GM12874 (cell line): ENCODE measurements at regions not wholly inside any gene's neighbourhood (a gene's known extent, or its start where the extent isn't known, plus 50 kb on each side); places are given as distances from the start of the nearest gene placed in this dataset.

ENCODE experiments used
- TF ChIP-seq, protein P1 (sequence below): IDR thresholded peaks from 2 replicates; pipeline ENCODE4 v1.5.1; 2011; ENCODE audit warnings: low read depth, mild to moderate bottlenecking, control low read depth, low read length, moderate library complexity; ENCODE audit not compliant: insufficient read depth

DNA sequence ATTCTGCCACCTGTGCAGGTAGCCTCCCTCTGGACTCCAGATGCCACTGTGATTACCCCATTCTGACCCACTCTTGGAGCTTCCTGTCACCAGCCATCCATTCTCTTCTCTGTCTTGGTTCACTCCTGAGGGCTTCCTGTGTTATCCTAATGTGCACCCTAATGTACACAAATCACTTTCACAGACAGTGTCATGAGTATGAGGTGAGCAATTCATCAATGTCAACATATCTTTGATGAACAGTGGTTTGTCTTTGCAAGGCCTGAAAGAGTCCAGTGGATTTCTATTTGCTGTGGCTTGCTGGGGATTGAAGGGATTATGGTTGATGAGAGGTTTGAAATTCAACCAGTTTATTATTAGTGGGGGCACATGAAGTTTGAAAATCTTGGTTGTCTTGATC is 63.8 kb upstream of the EEF1E1 start:
- TF ChIP-seq, protein P1, sequence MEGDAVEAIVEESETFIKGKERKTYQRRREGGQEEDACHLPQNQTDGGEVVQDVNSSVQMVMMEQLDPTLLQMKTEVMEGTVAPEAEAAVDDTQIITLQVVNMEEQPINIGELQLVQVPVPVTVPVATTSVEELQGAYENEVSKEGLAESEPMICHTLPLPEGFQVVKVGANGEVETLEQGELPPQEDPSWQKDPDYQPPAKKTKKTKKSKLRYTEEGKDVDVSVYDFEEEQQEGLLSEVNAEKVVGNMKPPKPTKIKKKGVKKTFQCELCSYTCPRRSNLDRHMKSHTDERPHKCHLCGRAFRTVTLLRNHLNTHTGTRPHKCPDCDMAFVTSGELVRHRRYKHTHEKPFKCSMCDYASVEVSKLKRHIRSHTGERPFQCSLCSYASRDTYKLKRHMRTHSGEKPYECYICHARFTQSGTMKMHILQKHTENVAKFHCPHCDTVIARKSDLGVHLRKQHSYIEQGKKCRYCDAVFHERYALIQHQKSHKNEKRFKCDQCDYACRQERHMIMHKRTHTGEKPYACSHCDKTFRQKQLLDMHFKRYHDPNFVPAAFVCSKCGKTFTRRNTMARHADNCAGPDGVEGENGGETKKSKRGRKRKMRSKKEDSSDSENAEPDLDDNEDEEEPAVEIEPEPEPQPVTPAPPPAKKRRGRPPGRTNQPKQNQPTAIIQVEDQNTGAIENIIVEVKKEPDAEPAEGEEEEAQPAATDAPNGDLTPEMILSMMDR: no peak

DNA sequence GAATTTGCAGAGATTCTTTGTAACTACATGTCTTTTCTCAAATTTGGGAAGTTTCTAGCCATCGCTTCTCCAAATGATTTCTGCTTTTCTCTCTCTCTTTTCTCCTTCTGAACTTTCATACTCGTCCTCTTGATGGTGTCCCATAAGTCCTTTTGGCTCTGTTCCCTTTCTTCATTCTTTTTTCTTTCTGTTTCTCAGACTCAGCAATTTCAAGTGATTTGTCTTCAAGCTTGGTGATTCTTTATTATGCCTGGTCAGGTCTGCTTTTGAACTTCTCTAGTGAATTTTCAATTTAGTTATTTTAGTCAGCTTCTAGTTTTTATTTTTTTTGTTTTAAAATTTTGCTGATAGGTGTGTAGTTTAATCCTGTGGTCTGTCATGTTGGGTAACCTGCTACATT is 57.6 kb upstream of the EEF1E1 start:
- TF ChIP-seq, protein P1: no peak

DNA sequence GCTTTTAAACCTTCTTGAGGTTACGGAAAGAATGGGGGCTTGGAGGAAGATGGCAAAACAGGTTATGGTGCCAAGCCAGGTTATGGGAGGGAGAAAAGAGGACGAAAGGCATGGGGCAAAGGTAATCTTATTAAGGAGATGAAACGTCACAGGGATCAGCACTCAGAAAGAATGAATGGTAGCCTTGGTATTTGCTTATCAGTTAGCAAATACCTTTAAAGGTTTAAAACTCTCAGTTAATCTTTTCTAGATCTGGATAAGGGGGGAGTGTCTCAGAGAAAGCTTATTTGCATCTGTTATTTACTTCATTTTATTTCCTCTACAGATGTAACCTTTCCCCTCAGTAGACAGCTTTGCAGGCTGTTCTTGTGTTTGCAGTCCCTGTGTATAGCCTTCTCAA is 55.5 kb upstream of the EEF1E1 start:
- TF ChIP-seq, protein P1: no peak

DNA sequence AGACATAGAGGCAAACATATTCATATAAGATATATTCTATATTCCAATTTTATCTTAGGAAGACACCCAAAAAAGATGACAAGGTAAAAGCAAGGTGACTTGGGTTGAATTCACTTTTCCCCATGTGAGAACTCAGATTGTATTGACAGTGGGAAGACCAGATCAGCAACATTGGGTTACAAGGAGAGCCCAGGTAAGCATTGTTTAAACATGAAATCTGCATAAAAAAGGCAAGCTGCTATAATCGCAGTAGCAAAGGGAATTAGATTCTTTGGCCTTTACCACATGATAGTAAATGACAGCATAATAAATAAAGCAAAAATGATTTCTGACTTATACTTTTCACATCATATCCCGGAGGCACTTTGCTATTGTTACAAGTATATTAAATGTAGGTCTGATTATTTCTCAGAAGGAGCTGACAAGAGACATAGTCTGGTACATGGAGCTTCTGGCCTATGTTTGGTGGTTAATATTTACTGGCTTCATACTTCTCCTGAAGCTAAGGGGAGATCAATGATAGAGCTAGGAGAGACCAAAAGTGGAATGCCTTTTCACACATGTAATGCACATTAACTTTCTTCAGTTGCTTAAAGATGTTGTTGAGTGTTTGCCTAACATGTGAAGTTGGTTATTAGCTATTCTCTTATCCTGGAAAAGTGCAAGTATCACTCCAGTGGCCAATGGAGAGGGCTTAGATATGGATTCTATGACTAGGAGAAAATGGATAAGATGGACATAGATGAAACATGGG is 53.1 kb upstream of the EEF1E1 start:
- TF ChIP-seq, protein P1: no peak
